Stomach (tissue), 8 donors: ENCODE measurements at regions not wholly inside any gene's neighbourhood (a gene's known extent, or its start where the extent isn't known, plus 50 kb on each side); places are given as distances from the start of the nearest gene placed in this dataset.

Experiments used
- DNase-seq, 2 donors: peaks; one replicate each; pipeline versions ENCODE4 v3.0.0 to v3.0.0-alpha.2; 2013 to 2019
- H3K27ac ChIP-seq, 5 donors: fragments of 200-600 bp in 4 of 5; sonication (generic) in 4 of 5; one replicate each; pipeline ENCODE4 v1.5.1; 2013 to 2019; ENCODE audit warnings: mild to moderate bottlenecking in 1 of 5, moderate library complexity in 1 of 5
- H3K27me3 ChIP-seq, 3 donors: fragments of 200-600 bp; sonication (generic); one replicate each; pipeline ENCODE4 v1.5.1; 2017 to 2019; ENCODE audit warnings: mixed run types in 1 of 3
- H3K36me3 ChIP-seq, 4 donors: fragments of 200-600 bp; sonication (generic); 1 replicate in 3 of 4; 2 replicates in 1 of 4; pipeline ENCODE4 v1.5.1; 2016 to 2019
- H3K4me1 ChIP-seq, 4 donors: fragments of 200-600 bp; sonication (generic); one replicate each; pipeline ENCODE4 v1.5.1; 2016 to 2019
- H3K4me3 ChIP-seq, 4 donors: fragments of 200-600 bp; sonication (generic) in 3 of 4; one replicate each; pipeline ENCODE4 v1.5.1; 2016 to 2019; ENCODE audit warnings: mild to moderate bottlenecking in 1 of 4
- H3K9me3 ChIP-seq, 4 donors: fragments of 200-600 bp; sonication (generic); one replicate each; pipeline ENCODE4 v1.5.1; 2016 to 2019
- CTCF ChIP-seq, 7 experiments: fragments of 450-650 bp in 4 of 7; fragments of 200-600 bp in 3 of 7; sonication (generic) in 3 of 7; IDR thresholded peaks; one replicate each; pipeline ENCODE4 v1.5.1; 2016 to 2019; ENCODE audit warnings: antibody characterized with exemption in 7 of 7, control low read depth in 2 of 7, mild to moderate bottlenecking in 1 of 7
- EP300 ChIP-seq: sonication (generic); formaldehyde crosslinking; IDR thresholded peaks from one replicate; pipeline ENCODE4 v1.6.1; 2017; ENCODE audit warnings: antibody characterized with exemption
- POLR2A ChIP-seq, 4 donors: fragments of 450-650 bp; IDR thresholded peaks; one replicate each; pipeline ENCODE4 v1.6.1; 2016; ENCODE audit warnings: antibody characterized with exemption in 4 of 4, control low read depth in 2 of 4, mild to moderate bottlenecking in 1 of 4, moderate library complexity in 1 of 4
- POLR2AphosphoS5 ChIP-seq, 3 donors: sonication (generic); formaldehyde crosslinking; IDR thresholded peaks; one replicate each; pipeline ENCODE4 v1.6.1; 2016; ENCODE audit warnings: antibody characterized with exemption in 3 of 3
- WGBS, 5 donors: extraction: QIAGEN DNeasy Blood & Tissue Kit in 3 of 5; methylation state at CpG; one replicate each; pipeline versions ENCODE4 v1.1.5 to v1.1.7; 2013 to 2018; 5-methylcytosine and 5-hydroxymethylcytosine counted together
- intact Hi-C: fragments of 100-400 bp; cut with DNase I; formaldehyde crosslinking; loops from one replicate; pipeline ENCODE4 v1.15.1; 2023; ENCODE audit warnings: low total_unique reads
- donor health status: healthy with polysubstance abuse.
- donor health status: Bipolar disorder and iron deficiency.
- donor health status: healthy.

GRCh38 chr5:83404182-83404716 is 67.3 kb upstream of the VCAN start:
- 68 to 90% (median 84%) methylated on average over 3 of the region's 3 CpGs for WGBS, 5 donors
- H3K4me1 ChIP-seq, result peaks cover 0 to 4% (median 0%) of the 10 kb centered on the region in 4 donors
- no peak overlapping the region for H3K27ac ChIP-seq
- TF ChIP-seq POLR2A (IDR thresholded peaks at IDR 0.05), result no peak
- no peak for TF ChIP-seq POLR2AphosphoS5 (IDR thresholded peaks at IDR 0.05)
- TF ChIP-seq CTCF (IDR thresholded peaks at IDR 0.05), result no peak
- TF ChIP-seq EP300, result no peak
- peaks cover 0 to 5% (median 0%) of the 10 kb centered on the region in 4 donors for H3K9me3 ChIP-seq
- intact Hi-C loops, result no loop called here
- H3K4me3 ChIP-seq, result no peak overlapping the region
- no peaks in the 10 kb centered on the region for H3K36me3 ChIP-seq
- DNase-seq, result no peak
- H3K27me3 ChIP-seq, result no peaks in the 10 kb centered on the region

GRCh38 chr5:83405662-83406061 is 65.9 kb upstream of the VCAN start:
- DNase-seq, result no peak
- Histone ChIP-seq H3K36me3 (no peaks in the 10 kb centered on the region), H3K27me3 (no peaks in the 10 kb centered on the region), H3K9me3 (peaks cover 0 to 16% (median 0%) of the 10 kb centered on the region in 4 donors), H3K4me1 (peaks cover 0 to 4% (median 0%) of the 10 kb centered on the region in 4 donors), H3K27ac (no peak overlapping the region), H3K4me3 (no peak overlapping the region)
- intact Hi-C loops, result no loop called here
- TF ChIP-seq POLR2A (IDR thresholded peaks at IDR 0.05) (no peak), CTCF (IDR thresholded peaks at IDR 0.05) (no peak), EP300 (no peak), POLR2AphosphoS5 (IDR thresholded peaks at IDR 0.05) (no peak)
- WGBS, 5 donors, result 87 to 93% (median 90%) methylated on average over 3 of the region's 3 CpGs

- Histone ChIP-seq H3K4me3 (no peak overlapping the region), H3K4me1 (peaks cover 0 to 4% (median 0%) of the 10 kb centered on the region in 4 donors), H3K9me3 (peaks cover 0 to 16% (median 0%) of the 10 kb centered on the region in 4 donors), H3K27me3 (no peaks in the 10 kb centered on the region), H3K27ac (no peak overlapping the region), H3K36me3 (no peaks in the 10 kb centered on the region)
- intact Hi-C loops, result no loop called here
- no peak for TF ChIP-seq EP300
- no peak for TF ChIP-seq CTCF (IDR thresholded peaks at IDR 0.05)
- no peak for DNase-seq
These were observed 64.6 kb upstream of the VCAN start for GRCh38 chr5:83406906-83407305.

GRCh38 chr5:83407931-83408330 is 63.6 kb upstream of the VCAN start:
- peaks cover 0 to 4% (median 0%) of the 10 kb centered on the region in 4 donors for H3K4me1 ChIP-seq
- TF ChIP-seq POLR2AphosphoS5 (IDR thresholded peaks at IDR 0.05) (no peak), EP300 (no peak), CTCF (IDR thresholded peaks at IDR 0.05) (no peak), POLR2A (IDR thresholded peaks at IDR 0.05) (no peak)
- H3K27ac ChIP-seq, result no peak overlapping the region
- peaks cover 0 to 16% (median 0%) of the 10 kb centered on the region in 4 donors for H3K9me3 ChIP-seq
- no peaks in the 10 kb centered on the region for H3K27me3 ChIP-seq
- intact Hi-C loops, result no loop called here
- no peaks in the 10 kb centered on the region for H3K36me3 ChIP-seq
- DNase-seq, result no peak
- no peak overlapping the region for H3K4me3 ChIP-seq
